IMR-90 (cell line): ENCODE measurements at regions not wholly inside any gene's neighbourhood (a gene's known extent, or its start where the extent isn't known, plus 50 kb on each side); places are given as distances from the start of the nearest gene placed in this dataset.

Experiments
- ATAC-seq: fragments of 200-7000 bp; cut with Tn5 transposase; 2 replicates; pipeline ENCODE4 v1.9.1; 2020; ENCODE audit warnings: low read depth, mild to moderate bottlenecking, moderate library complexity
- BruUV-seq: library from RNA; stranded (reverse); fragments of 400-500 nt; replicated peaks from 2 replicates; lab custom pipeline; 2021; lab: Mats Ljungman, UMichigan
- CTCF ChIA-PET: fragments of 300-600 bp; formaldehyde crosslinking; extraction: SDS; loops from one replicate; lab custom pipeline; 2021; ENCODE audit warnings: antibody characterized with exemption; lab: Yijun Ruan, JAX
- POLR2A ChIA-PET: fragments of 300-600 bp; sonication (Branson Sonifier 250); formaldehyde crosslinking; loops from one replicate; lab custom pipeline; 2022; ENCODE audit warnings: antibody characterized with exemption; ENCODE audit not compliant: unreplicated experiment; lab: Charles Lee
- DNase-seq: peaks from one replicate; pipeline ENCODE4 v3.0.0; 2013
- H2AFZ ChIP-seq: replicated peaks from 2 replicates; pipeline ENCODE3; 2013; ENCODE audit warnings: low read length, mild to moderate bottlenecking; ENCODE audit not compliant: poor library complexity
- H2AK5ac ChIP-seq: 2 replicates; pipeline ENCODE4 v1.6.1; 2013; ENCODE audit warnings: low read depth, low read length, inconsistent platforms
- H2AK9ac ChIP-seq: replicated peaks from 2 replicates; pipeline ENCODE3; 2013; ENCODE audit warnings: mild to moderate bottlenecking, low read depth, low read length, moderate library complexity; ENCODE audit not compliant: poor library complexity
- H2BK120ac ChIP-seq: 2 replicates; pipeline ENCODE4 v1.6.1; 2013; ENCODE audit warnings: low read depth, low read length, inconsistent platforms
- H2BK15ac ChIP-seq: 3 replicates; pipeline ENCODE4 v1.6.1; 2013; ENCODE audit warnings: low read depth, low read length, inconsistent platforms
- H2BK20ac ChIP-seq: 2 replicates; pipeline ENCODE4 v1.6.1; 2013; ENCODE audit warnings: low read depth, mild to moderate bottlenecking, inconsistent platforms, low read length, moderate library complexity
- H2BK5ac ChIP-seq: 2 replicates; pipeline ENCODE4 v1.6.1; 2013; ENCODE audit warnings: mild to moderate bottlenecking, low read depth, low read length, inconsistent platforms; ENCODE audit not compliant: poor library complexity, severe bottlenecking
- H3K14ac ChIP-seq: replicated peaks from 2 replicates; pipeline ENCODE4 v1.6.1; 2013; ENCODE audit warnings: low read depth, low read length, inconsistent platforms
- H3K18ac ChIP-seq: 2 replicates; pipeline ENCODE4 v1.6.1; 2013; ENCODE audit warnings: low read depth, low read length, control low read depth
- H3K23ac ChIP-seq: 2 replicates; pipeline ENCODE4 v1.6.1; 2013; ENCODE audit warnings: low read depth, low read length, inconsistent platforms
- H3K27ac ChIP-seq: 2 replicates; pipeline ENCODE4 v1.5.1; 2013; ENCODE audit warnings: mild to moderate bottlenecking, control low read depth, low read length; ENCODE audit not compliant: insufficient read depth
- H3K27me3 ChIP-seq: 2 replicates; pipeline ENCODE4 v1.6.1; 2013; ENCODE audit warnings: low read length; ENCODE audit not compliant: control insufficient read depth, insufficient read depth
- H3K36me3 ChIP-seq: 2 replicates; pipeline ENCODE4 v1.6.1; 2013; ENCODE audit warnings: low read length, mixed read lengths; ENCODE audit not compliant: control insufficient read depth, insufficient read depth
- H3K4ac ChIP-seq: 2 replicates; pipeline ENCODE4 v1.6.1; 2013; ENCODE audit warnings: low read depth, low read length, inconsistent platforms
- H3K4me1 ChIP-seq: 2 replicates; pipeline ENCODE4 v1.6.1; 2013; ENCODE audit warnings: low read length, mixed read lengths; ENCODE audit not compliant: control insufficient read depth, insufficient read depth
- H3K4me2 ChIP-seq: 2 replicates; pipeline ENCODE4 v1.6.1; 2013; ENCODE audit warnings: low read depth, mild to moderate bottlenecking, control low read depth, low read length, moderate library complexity
- H3K4me3 ChIP-seq: 2 replicates; pipeline ENCODE4 v1.5.1; 2013; ENCODE audit warnings: low read depth, mild to moderate bottlenecking, control low read depth, low read length, moderate library complexity; ENCODE audit not compliant: insufficient read depth
- H3K56ac ChIP-seq: 2 replicates; pipeline ENCODE4 v1.6.1; 2013; ENCODE audit warnings: low read length, inconsistent platforms; ENCODE audit not compliant: insufficient read depth; ENCODE audit errors: extremely low read depth
- H3K79me1 ChIP-seq, 2 experiments: 2 replicates each; pipeline ENCODE4 v1.6.1; 2013; ENCODE audit warnings: low read length in 2 of 2, inconsistent platforms in 1 of 2, low read depth in 1 of 2
- H3K9ac ChIP-seq: 2 replicates; pipeline ENCODE4 v1.6.1; 2013; ENCODE audit warnings: low read depth, low read length, control low read depth
- H3K9me1 ChIP-seq: 2 replicates; pipeline ENCODE4 v1.6.1; 2013; ENCODE audit warnings: low read length, inconsistent platforms; ENCODE audit not compliant: insufficient read depth
- H3K9me3 ChIP-seq: 2 replicates; pipeline ENCODE4 v1.6.1; 2013; ENCODE audit warnings: low read length; ENCODE audit not compliant: control insufficient read depth, insufficient read depth
- H4K20me1 ChIP-seq: 2 replicates; pipeline ENCODE4 v1.6.1; 2013; ENCODE audit warnings: low read length, inconsistent platforms; ENCODE audit not compliant: insufficient read depth
- H4K5ac ChIP-seq: 2 replicates; pipeline ENCODE4 v1.6.1; 2013; ENCODE audit warnings: mild to moderate bottlenecking, low read depth, low read length, control low read depth
- H4K8ac ChIP-seq, 2 experiments: 2 replicates each; pipeline ENCODE4 v1.6.1; 2013; ENCODE audit warnings: low read depth in 2 of 2, low read length in 2 of 2, control low read depth in 1 of 2, inconsistent platforms in 1 of 2
- H4K91ac ChIP-seq: 2 replicates; pipeline ENCODE4 v1.6.1; 2013; ENCODE audit warnings: low read depth, low read length, inconsistent platforms; ENCODE audit not compliant: insufficient read depth
- BHLHE40 ChIP-seq: fragments of 150-350 bp; IDR thresholded peaks from 2 replicates; pipeline ENCODE4 v1.6.1; 2016; ENCODE audit warnings: mild to moderate bottlenecking, low read depth, low read length
- CEBPB ChIP-seq: IDR thresholded peaks from 2 replicates; pipeline ENCODE4 v1.6.1; 2012; ENCODE audit warnings: low read depth, low read length, improper control_type of control experiment
- FOS ChIP-seq: fragments of 150-350 bp; IDR thresholded peaks from 2 replicates; pipeline ENCODE4 v1.6.1; 2016; ENCODE audit warnings: low read depth, low read length
- MAFK ChIP-seq: IDR thresholded peaks from 2 replicates; pipeline ENCODE4 v1.6.1; 2012; ENCODE audit warnings: low read depth, low read length, improper control_type of control experiment
- MAZ ChIP-seq: IDR thresholded peaks from 2 replicates; pipeline ENCODE4 v1.6.1; 2012; ENCODE audit warnings: low read depth, mild to moderate bottlenecking, low read length, improper control_type of control experiment, moderate library complexity, borderline replicate concordance
- MXI1 ChIP-seq: IDR thresholded peaks from 2 replicates; pipeline ENCODE4 v1.6.1; 2012; ENCODE audit warnings: low read depth, mild to moderate bottlenecking, low read length, moderate library complexity, borderline replicate concordance
- SMC3 ChIP-seq: fragments of 150-350 bp; IDR thresholded peaks from 2 replicates; pipeline ENCODE4 v1.6.1; 2016; ENCODE audit warnings: low read depth, mild to moderate bottlenecking, antibody characterized with exemption, low read length, moderate library complexity
- WGBS, 2 experiments: methylation state at CpG; one replicate each; pipeline versions ENCODE4 v1.1.5 to v1.1.7; 2013; ENCODE audit warnings: missing lambda C conversion rate in 2 of 2; ENCODE audit not compliant: insufficient read length in 1 of 2; ENCODE audit errors: extremely low coverage in 2 of 2; 5-methylcytosine and 5-hydroxymethylcytosine counted together
- dilution Hi-C: fragments of 300-500 bp; cut with HindIII; formaldehyde crosslinking; loops from one replicate; pipeline ENCODE4 v1.14.3; 2018; ENCODE audit warnings: low sequenced_read_pairs; ENCODE audit not compliant: unreplicated experiment
- in situ Hi-C: fragments of 300-500 bp; cut with MboI; formaldehyde crosslinking; loops from 3 replicates; pipeline ENCODE4 v1.14.3; 2019; ENCODE audit warnings: low sequenced_read_pairs, inconsistent platforms, mixed read lengths
- intact Hi-C: fragments of 100-400 bp; cut with micrococcal nuclease; formaldehyde crosslinking; loops from 2 replicates; pipeline ENCODE4 v1.10.0; 2022

DNA sequence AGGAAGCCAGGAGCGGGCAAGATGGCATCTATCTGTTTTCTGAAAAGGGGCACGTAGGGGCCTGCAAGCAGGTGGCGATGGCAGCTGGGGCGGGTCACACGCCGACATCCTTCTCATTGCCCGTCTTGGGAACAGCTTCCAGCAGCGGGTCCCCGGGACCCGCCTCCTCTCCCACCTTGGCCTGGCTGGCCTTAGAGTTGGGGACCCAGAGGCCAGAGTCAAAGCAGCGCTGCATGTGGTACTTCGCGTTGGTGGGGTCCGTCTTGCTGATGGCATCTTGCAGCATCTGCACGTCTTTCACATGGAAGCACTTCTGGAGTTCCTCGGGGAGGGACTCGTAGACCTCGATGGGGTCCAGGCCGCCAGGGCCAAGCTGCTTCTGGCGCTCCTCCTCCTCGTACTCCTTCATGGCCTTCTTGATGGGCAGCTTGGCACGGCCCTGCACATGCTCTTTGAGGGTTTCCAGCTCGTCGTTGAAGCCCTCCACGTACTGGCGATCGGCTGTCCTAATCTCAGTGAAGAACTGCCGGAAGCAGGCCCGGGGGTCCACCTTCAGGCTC, 127.6 kb upstream of the CLINT1 start:
- Histone ChIP-seq H3K9me1 (no peaks in the 10 kb centered on the region), H2AK9ac (no peak overlapping the region), H3K4me1 (no peaks in the 10 kb centered on the region), H2AK5ac (no peak overlapping the region), H2AFZ (no peak overlapping the region), H4K91ac (no peak overlapping the region), H3K36me3 (no peaks in the 10 kb centered on the region), H3K27ac (no peak overlapping the region), H3K56ac (no peak overlapping the region), H3K18ac (no peak overlapping the region), H4K5ac (no peak overlapping the region), H2BK5ac (no peak overlapping the region), H3K79me1 (no peaks in the 10 kb centered on the region), H2BK15ac (no peak overlapping the region), H2BK120ac (no peak overlapping the region), H3K4me3 (no peak overlapping the region), H2BK20ac (no peak overlapping the region), H3K4ac (no peak overlapping the region), H3K14ac (no peak overlapping the region), H3K4me2 (no peak overlapping the region), H3K23ac (no peak overlapping the region), H3K27me3 (no peaks in the 10 kb centered on the region), H3K9ac (no peak overlapping the region), H3K9me3 (no peaks in the 10 kb centered on the region), H4K20me1 (no peaks in the 10 kb centered on the region), H4K8ac (no peak overlapping the region)
- TF ChIP-seq MXI1: no peak
- TF ChIP-seq CEBPB: no peak
- no peak for TF ChIP-seq MAZ
- no peak for TF ChIP-seq MAFK
- no peak for TF ChIP-seq SMC3
- no peak for TF ChIP-seq BHLHE40
- no peak for TF ChIP-seq FOS
- intact Hi-C loops: no loop called here
- ATAC-seq: no peak
- ChIA-PET CTCF (no interaction called here), POLR2A (no interaction called here)
- in situ Hi-C loops: no loop called here
- dilution Hi-C loops: no loop called here
- BruUV-seq: no TSS peak
- DNase-seq: no peak
- WGBS, 2 experiments: 82% methylated on average over 22 of the region's 29 CpGs; no CpG with 5 or more reads in 1 of the 2 experiments
